AG09309 (cell line): ENCODE measurements at regions not wholly inside any gene's neighbourhood (a gene's known extent, or its start where the extent isn't known, plus 50 kb on each side); places are given as distances from the start of the nearest gene placed in this dataset.

Source experiments
- DNase-seq: peaks from one replicate; pipeline ENCODE4 v3.0.0-alpha.2; 2010; ENCODE audit warnings: low read depth
- H3K4me3 ChIP-seq: 2 replicates; pipeline ENCODE4 v1.5.1; 2011; ENCODE audit warnings: mild to moderate bottlenecking, low read depth, low read length, moderate library complexity; ENCODE audit not compliant: control insufficient read depth
- TF ChIP-seq, protein P1 (sequence below): IDR thresholded peaks from 2 replicates; pipeline ENCODE4 v1.5.1; 2011; ENCODE audit warnings: mild to moderate bottlenecking, low read depth, low read length, inconsistent platforms; ENCODE audit not compliant: insufficient read depth, control insufficient read depth; ENCODE audit errors: missing control alignments

DNA sequence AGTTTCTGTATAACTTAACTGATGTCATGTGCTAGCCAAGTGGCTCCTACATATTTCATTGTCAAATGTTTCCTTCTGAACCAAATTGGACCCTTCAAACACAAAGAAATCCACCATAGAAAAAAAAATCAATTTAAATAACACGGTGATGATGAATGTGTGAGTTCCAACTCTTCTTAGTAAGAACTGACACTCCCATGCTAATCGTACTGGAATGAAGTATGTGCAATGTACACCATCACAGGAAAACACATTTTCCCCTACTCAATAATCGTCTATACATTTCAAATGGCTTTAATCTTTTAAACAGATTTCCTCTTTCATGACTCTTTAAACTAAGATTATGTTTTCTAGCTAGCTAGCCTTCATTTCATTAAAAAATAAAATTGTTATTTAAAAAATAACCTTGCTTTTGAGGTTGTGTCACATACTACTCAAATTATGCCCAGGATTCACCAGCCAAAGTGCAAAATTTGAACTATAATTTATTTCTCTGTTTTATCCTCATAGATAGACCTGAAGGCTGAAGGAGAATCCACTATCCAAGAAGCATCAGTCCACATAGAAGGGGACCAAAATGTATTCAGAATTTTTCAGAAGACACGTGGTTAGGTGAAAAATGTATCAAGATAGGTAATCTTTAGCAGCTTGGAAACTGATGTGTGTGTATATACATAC is 131.0 kb upstream of the ITGA1 start:
- no peak for DNase-seq
- no peak overlapping the region for H3K4me3 ChIP-seq
- TF ChIP-seq, protein P1, sequence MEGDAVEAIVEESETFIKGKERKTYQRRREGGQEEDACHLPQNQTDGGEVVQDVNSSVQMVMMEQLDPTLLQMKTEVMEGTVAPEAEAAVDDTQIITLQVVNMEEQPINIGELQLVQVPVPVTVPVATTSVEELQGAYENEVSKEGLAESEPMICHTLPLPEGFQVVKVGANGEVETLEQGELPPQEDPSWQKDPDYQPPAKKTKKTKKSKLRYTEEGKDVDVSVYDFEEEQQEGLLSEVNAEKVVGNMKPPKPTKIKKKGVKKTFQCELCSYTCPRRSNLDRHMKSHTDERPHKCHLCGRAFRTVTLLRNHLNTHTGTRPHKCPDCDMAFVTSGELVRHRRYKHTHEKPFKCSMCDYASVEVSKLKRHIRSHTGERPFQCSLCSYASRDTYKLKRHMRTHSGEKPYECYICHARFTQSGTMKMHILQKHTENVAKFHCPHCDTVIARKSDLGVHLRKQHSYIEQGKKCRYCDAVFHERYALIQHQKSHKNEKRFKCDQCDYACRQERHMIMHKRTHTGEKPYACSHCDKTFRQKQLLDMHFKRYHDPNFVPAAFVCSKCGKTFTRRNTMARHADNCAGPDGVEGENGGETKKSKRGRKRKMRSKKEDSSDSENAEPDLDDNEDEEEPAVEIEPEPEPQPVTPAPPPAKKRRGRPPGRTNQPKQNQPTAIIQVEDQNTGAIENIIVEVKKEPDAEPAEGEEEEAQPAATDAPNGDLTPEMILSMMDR = no peak

DNA sequence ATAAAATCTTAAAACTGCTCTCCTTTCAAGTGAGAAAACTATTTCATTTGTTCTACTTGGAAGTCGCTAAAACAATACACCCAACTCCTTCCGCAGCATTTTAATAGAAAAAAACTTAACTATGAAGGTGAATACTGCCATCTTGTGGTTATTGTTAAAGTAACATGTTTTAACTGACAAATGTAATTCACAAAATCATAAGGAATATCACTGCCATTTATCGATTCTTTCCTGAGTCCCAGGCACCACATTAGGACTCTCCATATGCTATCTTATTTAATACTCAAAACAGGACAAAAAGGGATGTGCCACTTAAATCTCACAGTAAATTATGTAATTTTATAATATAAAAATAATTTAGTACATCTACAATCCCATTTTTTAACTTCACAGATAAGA is 130.5 kb upstream of the ITGA1 start:
- peak; percentile 10 for DNase-seq
- TF ChIP-seq, protein P1 = peak; percentile 15
- H3K4me3 ChIP-seq = no peak overlapping the region

DNA sequence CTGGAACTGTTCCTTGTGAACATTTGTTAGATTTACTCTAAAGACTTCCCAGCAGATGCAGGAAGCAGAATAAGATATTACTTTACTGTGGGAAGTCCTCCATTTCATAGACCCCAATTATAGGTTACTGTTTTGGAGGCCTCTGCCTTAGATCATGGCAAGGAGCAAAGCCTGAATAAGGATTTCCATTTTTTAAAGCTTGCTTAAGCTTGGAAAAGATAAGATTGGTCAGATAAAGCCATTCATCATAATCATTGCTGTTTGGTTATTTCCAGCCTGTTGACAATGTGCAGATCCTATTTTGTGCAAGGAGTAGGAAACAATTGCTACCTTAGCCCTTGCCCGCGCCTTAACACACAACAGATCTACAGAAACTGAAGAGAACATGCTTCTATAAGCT is 129.5 kb upstream of the ITGA1 start:
- DNase-seq = no peak
- TF ChIP-seq, protein P1 = no peak
- H3K4me3 ChIP-seq = no peak overlapping the region

DNA sequence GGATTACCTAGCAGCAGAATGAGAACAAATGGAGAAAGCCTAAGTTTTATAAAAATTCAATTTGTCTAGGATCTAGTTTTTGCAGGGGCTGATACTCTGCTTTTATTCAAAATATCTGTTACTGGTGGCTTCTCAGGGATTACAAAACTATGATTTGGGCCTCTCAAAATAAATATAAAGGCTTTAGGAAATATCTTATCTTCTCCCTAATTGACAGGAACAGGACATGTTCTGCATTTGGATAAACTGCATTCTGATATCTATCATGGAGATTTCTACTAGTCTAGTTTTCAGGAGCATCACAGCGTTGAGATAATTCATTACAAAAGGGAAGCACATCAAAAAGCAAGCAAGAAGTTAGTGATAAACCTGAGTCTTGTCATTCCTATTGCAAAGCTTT is 127.1 kb upstream of the ITGA1 start:
- DNase-seq = no peak
- H3K4me3 ChIP-seq = no peak overlapping the region
- TF ChIP-seq, protein P1 = no peak

DNA sequence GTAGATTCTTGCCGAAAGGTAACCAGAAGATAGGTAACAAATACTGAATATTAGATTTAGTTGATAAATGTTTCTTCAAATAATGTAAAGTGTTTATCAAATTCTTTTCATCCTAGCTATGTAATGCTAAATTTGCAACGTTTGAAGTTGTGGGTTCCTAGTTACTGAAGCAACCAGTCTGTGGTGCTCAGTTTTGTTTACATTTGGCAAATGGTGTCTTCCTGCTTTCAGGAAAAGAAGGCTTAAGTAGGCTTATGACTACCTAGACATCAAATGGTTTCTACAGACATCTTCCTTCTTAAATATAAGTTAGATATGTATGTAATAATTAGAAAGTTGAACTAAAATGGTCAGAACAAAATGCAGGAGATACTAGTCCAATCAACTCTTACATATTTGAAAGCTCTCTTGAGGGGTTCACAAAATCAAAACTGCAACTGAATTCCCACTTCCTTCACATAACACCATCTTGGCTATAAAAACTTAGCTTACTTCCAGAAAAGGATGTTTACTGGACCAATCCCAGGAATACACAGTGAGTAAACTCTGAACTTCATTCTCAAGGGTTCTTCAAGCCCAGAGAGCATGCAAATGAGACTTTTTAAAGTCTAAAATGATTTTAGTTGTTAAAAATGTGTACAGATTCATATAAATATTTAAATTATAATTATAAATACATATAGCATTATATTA is 125.7 kb upstream of the ITGA1 start:
- no peak overlapping the region for H3K4me3 ChIP-seq

DNA sequence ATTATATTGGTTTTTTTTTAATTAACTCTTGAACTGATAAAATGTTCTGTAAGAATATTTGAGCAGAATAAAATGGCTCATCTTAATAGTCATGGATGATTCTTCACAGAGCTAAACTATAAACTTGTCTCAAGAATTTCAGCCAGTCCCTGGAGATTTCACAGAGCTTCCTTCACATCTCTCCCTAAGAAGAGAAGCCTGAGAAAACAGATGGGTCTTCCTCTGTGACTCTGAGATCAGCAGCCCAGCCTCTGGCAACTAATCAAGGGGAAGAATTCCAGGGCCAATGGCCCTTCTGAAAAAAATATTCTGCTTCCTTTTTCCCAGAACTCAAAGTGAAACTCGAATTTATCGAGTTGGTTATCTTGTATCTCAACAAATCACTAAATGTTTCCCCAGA is 122.2 kb upstream of the ITGA1 start:
- no peak for DNase-seq
- no peak overlapping the region for H3K4me3 ChIP-seq
- TF ChIP-seq, protein P1 = no peak

More for the DNA sequence above, 125.7 kb upstream of the ITGA1 start:
- no peak for DNase-seq
- TF ChIP-seq, protein P1 = no peak
